SJSA1 (cell line): ENCODE measurements at regions not wholly inside any gene's neighbourhood (a gene's known extent, or its start where the extent isn't known, plus 50 kb on each side); places are given as distances from the start of the nearest gene placed in this dataset.
"Not testable (repeated sequence)": the region's sequence is repeated elsewhere in the genome, so short reads cannot be mapped to it uniquely, and the experiment has no call there.

Experiments
- DNase-seq, 2 experiments: peaks; one replicate each; pipeline ENCODE4 v3.0.0-alpha.2; 2015 to 2020; ENCODE audit warnings: low spot score in 2 of 2, low read depth in 1 of 2
- H3K27ac ChIP-seq: fragments of 250-450 bp; sonication (Bioruptor Pico); 2 replicates; pipeline ENCODE4 v1.5.1; 2020; ENCODE audit warnings: mild to moderate bottlenecking, moderate library complexity
- H3K27me3 ChIP-seq: fragments of 250-450 bp; sonication (Bioruptor Pico); replicated peaks from 2 replicates; pipeline ENCODE4 v1.5.1; 2020; ENCODE audit warnings: mild to moderate bottlenecking, moderate library complexity
- H3K36me3 ChIP-seq: fragments of 250-450 bp; sonication (Bioruptor Pico); 2 replicates; pipeline ENCODE4 v1.5.1; 2020; ENCODE audit warnings: mild to moderate bottlenecking
- H3K4me1 ChIP-seq: fragments of 250-450 bp; sonication (Bioruptor Pico); replicated peaks from 2 replicates; pipeline ENCODE4 v1.6.1; 2021; ENCODE audit warnings: mild to moderate bottlenecking
- H3K4me3 ChIP-seq: fragments of 250-450 bp; sonication (Bioruptor Pico); 2 replicates; pipeline ENCODE4 v1.5.1; 2020; ENCODE audit warnings: mild to moderate bottlenecking
- H3K9me3 ChIP-seq: fragments of 250-450 bp; sonication (Bioruptor Pico); replicated peaks from 2 replicates; pipeline ENCODE4 v1.5.1; 2020; ENCODE audit warnings: mild to moderate bottlenecking

GRCh38 chr6:141483598-141484061, 649.1 kb upstream of the GJE1 start:
- Histone ChIP-seq H3K9me3 (peaks cover 2% of the 10 kb centered on the region; the same call in 1 of the 2 replicates), H3K4me3 (peak overlapping the region; percentile 21), H3K36me3 (no peaks in the 10 kb centered on the region), H3K4me1 (peaks cover 24% of the 10 kb centered on the region), H3K27ac (peak overlapping the region; percentile 87), H3K27me3 (no peaks in the 10 kb centered on the region)
- peak; percentile 58 to 86 for DNase-seq

- H3K9me3 ChIP-seq: peaks cover 2% of the 10 kb centered on the region; the same call in 1 of the 2 replicates
- H3K36me3 ChIP-seq: no peaks in the 10 kb centered on the region
- no peaks in the 10 kb centered on the region for H3K27me3 ChIP-seq
- peaks cover 19% of the 10 kb centered on the region for H3K4me1 ChIP-seq
- H3K4me3 ChIP-seq: peak overlapping the region; percentile 21
- peak overlapping the region; percentile 87 for H3K27ac ChIP-seq
- peak in 1 of 2 experiments; percentile 39 for DNase-seq
Observed at GRCh38 chr6:141482796-141483597, 649.7 kb upstream of the GJE1 start.

GRCh38 chr6:141475259-141475658, 657.5 kb upstream of the GJE1 start:
- H3K9me3 ChIP-seq: no peaks in the 10 kb centered on the region
- H3K36me3 ChIP-seq: no peaks in the 10 kb centered on the region
- no peak overlapping the region for H3K27ac ChIP-seq
- DNase-seq: peak in 1 of 2 experiments; percentile 16
- no peak overlapping the region for H3K4me3 ChIP-seq
- peaks cover 3% of the 10 kb centered on the region; the same call in 1 of the 2 replicates for H3K4me1 ChIP-seq
- H3K27me3 ChIP-seq: no peaks in the 10 kb centered on the region

GRCh38 chr6:141472162-141472928, 660.4 kb upstream of the GJE1 start:
- Histone ChIP-seq H3K9me3 (no peaks in the 10 kb centered on the region), H3K36me3 (no peaks in the 10 kb centered on the region), H3K4me3 (no peak overlapping the region), H3K27ac (no peak overlapping the region), H3K4me1 (peaks cover 3% of the 10 kb centered on the region; the same call in 1 of the 2 replicates), H3K27me3 (no peaks in the 10 kb centered on the region)
- DNase-seq: no peak

GRCh38 chr6:141470810-141471209, 661.9 kb upstream of the GJE1 start:
- no peak for DNase-seq
- H3K36me3 ChIP-seq: no peaks in the 10 kb centered on the region

GRCh38 chr6:141467881-141468280, 664.8 kb upstream of the GJE1 start:
- Histone ChIP-seq H3K27me3 (no peaks in the 10 kb centered on the region), H3K4me1 (peaks cover 11% of the 10 kb centered on the region), H3K36me3 (no peaks in the 10 kb centered on the region), H3K4me3 (no peak overlapping the region), H3K9me3 (no peaks in the 10 kb centered on the region), H3K27ac (no peak overlapping the region)
- DNase-seq: peak in 1 of 2 experiments; percentile 10

More at GRCh38 chr6:141470810-141471209, 661.9 kb upstream of the GJE1 start:
- Histone ChIP-seq H3K4me1 (peaks cover 3% of the 10 kb centered on the region; the same call in 1 of the 2 replicates), H3K4me3 (no peak overlapping the region), H3K27me3 (no peaks in the 10 kb centered on the region), H3K27ac (no peak overlapping the region), H3K9me3 (no peaks in the 10 kb centered on the region)

GRCh38 chr6:141467041-141467440, 665.7 kb upstream of the GJE1 start:
- Histone ChIP-seq H3K27me3 (no peaks in the 10 kb centered on the region), H3K36me3 (no peaks in the 10 kb centered on the region), H3K4me3 (no peak overlapping the region), H3K27ac (no peak overlapping the region), H3K4me1 (peaks cover 11% of the 10 kb centered on the region), H3K9me3 (no peaks in the 10 kb centered on the region)
- no peak for DNase-seq

GRCh38 chr6:141464896-141465295, 667.8 kb upstream of the GJE1 start:
- H3K27ac ChIP-seq: no peak overlapping the region; the same call in 1 of the 2 replicates
- H3K9me3 ChIP-seq: no peaks in the 10 kb centered on the region
- no peaks in the 10 kb centered on the region; the same call in 1 of the 2 replicates for H3K36me3 ChIP-seq
- H3K27me3 ChIP-seq: no peaks in the 10 kb centered on the region
- H3K4me1 ChIP-seq: peaks cover 11% of the 10 kb centered on the region
- no peak overlapping the region for H3K4me3 ChIP-seq
- no peak for DNase-seq

- Histone ChIP-seq H3K36me3 (no peaks in the 10 kb centered on the region; the same call in 1 of the 2 replicates), H3K27me3 (no peaks in the 10 kb centered on the region), H3K4me3 (no peak overlapping the region), H3K27ac (no peak overlapping the region), H3K9me3 (no peaks in the 10 kb centered on the region), H3K4me1 (peaks cover 11% of the 10 kb centered on the region)
- DNase-seq: peak in 1 of 2 experiments; percentile 10
Observed at GRCh38 chr6:141464490-141464889, 668.2 kb upstream of the GJE1 start.

GRCh38 chr6:141463237-141463977, 669.3 kb upstream of the GJE1 start:
- no peaks in the 10 kb centered on the region for H3K9me3 ChIP-seq
- peak overlapping the region; percentile 37; the same call in 1 of the 2 replicates for H3K27ac ChIP-seq
- H3K36me3 ChIP-seq: no peaks in the 10 kb centered on the region; the same call in 1 of the 2 replicates
- H3K27me3 ChIP-seq: no peaks in the 10 kb centered on the region
- H3K4me3 ChIP-seq: no peak overlapping the region
- H3K4me1 ChIP-seq: peaks cover 11% of the 10 kb centered on the region
- peak in 1 of 2 experiments; percentile 18 for DNase-seq

- DNase-seq: no peak
- peaks cover 11% of the 10 kb centered on the region for H3K4me1 ChIP-seq
- no peak overlapping the region for H3K27ac ChIP-seq
- H3K4me3 ChIP-seq: no peak overlapping the region
- no peaks in the 10 kb centered on the region for H3K9me3 ChIP-seq
- no peaks in the 10 kb centered on the region; the same call in 1 of the 2 replicates for H3K36me3 ChIP-seq
- no peaks in the 10 kb centered on the region for H3K27me3 ChIP-seq
Observed at GRCh38 chr6:141460743-141461484, 671.8 kb upstream of the GJE1 start.

GRCh38 chr6:141460245-141460644, 672.5 kb upstream of the GJE1 start:
- not testable (repeated sequence) for H3K36me3 ChIP-seq, H3K27me3 ChIP-seq, DNase-seq, H3K9me3 ChIP-seq, H3K27ac ChIP-seq, H3K4me3 ChIP-seq
- peaks cover 11% of the 10 kb centered on the region for H3K4me1 ChIP-seq

GRCh38 chr6:141457984-141458383, 674.7 kb upstream of the GJE1 start:
- not testable (repeated sequence) for DNase-seq, H3K4me1 ChIP-seq, H3K36me3 ChIP-seq, H3K27me3 ChIP-seq, H3K4me3 ChIP-seq, H3K9me3 ChIP-seq, H3K27ac ChIP-seq
